HG02943 (cell line): ENCODE measurements at regions not wholly inside any gene's neighbourhood (a gene's known extent, or its start where the extent isn't known, plus 50 kb on each side); places are given as distances from the start of the nearest gene placed in this dataset.
"Not testable (repeated sequence)": the region's sequence is repeated elsewhere in the genome, so short reads cannot be mapped to it uniquely, and the experiment has no call there.

Experiments used
- ATAC-seq: cut with Tn5 transposase; IDR thresholded peaks from one replicate; pipeline ENCODE4 v1.9.1; 2021; ENCODE audit warnings: mild to moderate bottlenecking, low read depth, moderate library complexity; ENCODE audit not compliant: unreplicated experiment

DNA sequence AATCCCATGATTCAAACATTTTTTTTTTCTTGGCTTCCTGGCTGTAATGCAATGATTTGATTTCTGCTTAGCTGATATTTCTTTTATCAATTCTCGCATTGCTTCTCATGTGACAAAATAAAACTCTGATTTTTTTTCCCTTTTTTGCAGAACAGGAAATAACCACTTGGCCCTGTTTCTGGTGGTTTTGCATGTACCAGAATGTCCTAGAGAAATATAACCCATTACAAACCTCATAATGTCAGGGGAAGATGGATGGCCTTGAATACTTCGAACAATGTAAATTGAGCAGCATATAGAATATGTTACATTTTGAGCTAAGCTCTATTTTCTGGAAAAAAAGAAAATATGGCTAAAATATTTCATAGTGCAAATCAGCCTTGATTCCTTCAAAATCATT, 275.6 kb downstream of the RAP2B start:
- no peak for ATAC-seq

DNA sequence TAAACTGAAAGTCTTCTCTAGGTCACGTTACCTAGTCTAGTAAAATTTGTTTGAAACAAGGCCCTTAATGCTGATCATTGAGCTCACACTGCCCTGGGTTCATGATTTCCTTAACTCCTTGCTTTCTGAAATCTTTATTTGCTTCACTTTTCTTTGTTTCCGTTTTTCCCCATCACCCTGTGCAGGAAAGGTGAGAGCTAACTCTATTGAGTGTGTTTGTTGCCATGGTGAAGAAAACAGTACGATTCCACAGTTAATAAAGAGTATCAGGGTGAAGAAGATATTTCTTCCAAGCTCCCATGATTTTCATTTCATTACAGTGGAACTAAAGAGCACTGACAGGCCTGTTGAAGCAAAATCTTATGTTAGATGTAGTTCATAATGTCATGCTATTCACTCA, 276.2 kb downstream of the RAP2B start:
- ATAC-seq = no peak

DNA sequence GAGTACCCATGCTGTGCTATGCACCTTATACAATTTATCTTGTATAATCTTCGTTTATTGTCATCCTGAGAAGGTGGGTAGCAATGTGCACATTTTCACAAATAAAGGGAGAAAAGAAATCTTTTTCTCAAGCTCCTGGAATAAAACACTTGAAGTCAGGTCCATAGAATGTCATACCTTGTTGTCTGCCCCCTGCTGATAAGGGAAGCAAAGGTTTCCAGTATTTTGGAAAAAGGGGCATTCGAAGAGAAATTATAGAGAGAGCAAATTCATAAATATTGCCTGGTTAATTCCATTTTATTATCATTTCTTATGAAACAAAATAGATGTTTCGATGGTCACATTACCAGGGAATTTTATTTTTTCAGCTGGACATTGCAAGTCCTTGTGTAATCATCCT, 277.8 kb downstream of the RAP2B start:
- no peak for ATAC-seq

DNA sequence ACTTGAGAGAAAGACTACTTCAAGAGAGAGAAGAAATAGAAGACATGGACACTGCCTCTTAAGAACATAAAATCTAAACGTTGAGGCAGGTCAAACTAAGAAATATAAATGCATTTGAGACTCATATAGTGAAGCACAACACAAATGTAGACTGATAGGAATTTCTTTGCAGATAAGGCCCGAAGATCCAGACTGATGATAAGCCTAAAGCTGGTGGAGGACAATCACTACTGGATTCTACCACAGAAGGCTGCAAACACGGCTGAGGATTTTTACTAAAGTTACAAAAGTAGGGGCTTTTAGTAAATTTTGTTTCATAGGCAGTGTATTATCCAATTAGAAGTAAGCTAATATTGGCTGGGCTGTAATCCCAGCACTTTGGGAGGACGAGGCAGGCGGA, 278.3 kb downstream of the RAP2B start:
- no peak for ATAC-seq

DNA sequence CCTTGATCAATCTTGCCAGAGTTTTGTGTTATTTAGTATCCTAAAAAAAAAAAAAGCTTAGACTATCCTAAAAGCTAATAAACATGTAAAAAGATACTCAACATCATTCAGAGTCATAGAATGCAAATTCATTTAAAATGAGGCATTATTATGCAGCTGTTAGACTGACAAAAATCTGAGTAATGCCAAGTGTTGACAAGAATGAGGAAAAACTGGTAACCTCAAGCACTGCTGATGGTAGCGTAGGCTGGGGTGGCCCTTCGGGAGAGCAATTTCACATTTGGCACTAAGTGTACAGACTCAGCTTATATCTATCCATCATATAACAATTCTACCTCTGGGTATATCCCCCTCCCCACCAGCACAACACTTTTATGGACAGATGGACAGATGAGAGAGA, 280.4 kb downstream of the RAP2B start:
- no peak for ATAC-seq

DNA sequence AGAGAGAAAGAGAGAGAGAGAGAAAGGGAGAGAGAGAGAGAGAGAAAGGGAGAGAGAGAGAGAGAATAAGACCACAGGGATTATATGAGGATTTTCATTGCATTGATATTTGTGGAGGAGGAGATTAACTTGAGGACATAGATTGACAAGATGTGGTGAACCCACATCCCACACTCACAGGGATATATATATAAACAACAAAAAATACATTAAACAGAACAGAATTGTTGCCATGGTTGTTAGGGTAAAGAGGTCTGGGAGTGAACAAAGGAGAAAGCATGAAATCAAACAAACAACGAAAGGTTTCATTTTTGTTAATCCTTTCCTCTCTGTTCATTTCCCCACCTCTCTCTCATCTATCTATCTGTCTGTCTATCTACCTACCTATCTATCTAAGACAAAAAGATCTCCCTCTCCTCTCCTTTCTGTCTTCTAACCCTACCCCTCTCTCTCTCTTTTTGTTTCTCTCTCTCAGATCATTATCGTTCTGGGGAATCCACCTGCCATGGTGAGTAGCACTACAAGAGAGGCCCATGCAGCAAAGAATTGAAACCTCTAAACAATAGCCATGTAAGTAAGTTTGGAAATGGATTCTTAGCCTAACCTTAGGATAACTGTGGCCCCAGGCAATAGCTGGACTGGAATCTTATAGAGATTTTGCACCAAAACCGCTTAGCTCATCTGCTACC, 280.9 kb downstream of the RAP2B start:
- no peak for ATAC-seq

DNA sequence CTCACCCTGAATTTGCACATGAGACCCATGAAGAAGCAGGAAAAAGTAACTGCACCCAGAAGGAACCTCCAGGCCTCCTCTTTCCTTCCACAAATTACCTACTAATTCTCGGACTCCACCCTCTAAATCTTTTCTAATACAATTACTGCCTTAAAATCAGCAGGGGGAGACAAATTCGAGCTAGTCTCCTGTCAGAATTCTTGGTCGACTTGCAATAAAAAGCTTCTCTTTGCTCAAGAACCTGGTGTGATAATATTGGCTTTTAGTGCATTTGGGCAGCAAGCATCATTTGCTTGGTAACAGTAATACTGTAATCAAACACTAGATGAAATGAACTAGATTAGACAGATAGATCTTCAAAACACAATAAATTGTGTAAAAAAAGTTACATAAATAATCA, 281.9 kb downstream of the RAP2B start:
- no peak for ATAC-seq

DNA sequence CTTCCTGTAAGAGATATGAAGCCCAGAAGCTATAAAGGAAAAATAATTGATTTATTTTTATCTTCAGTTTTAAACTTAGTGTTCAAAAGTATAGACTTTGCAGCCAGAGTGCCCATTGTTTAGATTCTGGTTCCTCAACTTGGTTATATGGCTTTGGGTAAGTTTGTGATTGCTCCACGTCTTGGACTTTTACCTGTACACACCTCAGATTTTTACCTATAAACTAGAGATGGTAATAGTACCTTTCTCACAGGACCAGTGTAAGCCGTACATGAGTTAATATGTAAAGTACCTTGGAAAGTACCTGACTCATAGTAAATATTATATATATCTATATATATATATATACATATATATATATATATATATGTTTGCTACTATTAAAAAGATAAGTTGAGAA, 283.8 kb downstream of the RAP2B start:
- no peak for ATAC-seq

DNA sequence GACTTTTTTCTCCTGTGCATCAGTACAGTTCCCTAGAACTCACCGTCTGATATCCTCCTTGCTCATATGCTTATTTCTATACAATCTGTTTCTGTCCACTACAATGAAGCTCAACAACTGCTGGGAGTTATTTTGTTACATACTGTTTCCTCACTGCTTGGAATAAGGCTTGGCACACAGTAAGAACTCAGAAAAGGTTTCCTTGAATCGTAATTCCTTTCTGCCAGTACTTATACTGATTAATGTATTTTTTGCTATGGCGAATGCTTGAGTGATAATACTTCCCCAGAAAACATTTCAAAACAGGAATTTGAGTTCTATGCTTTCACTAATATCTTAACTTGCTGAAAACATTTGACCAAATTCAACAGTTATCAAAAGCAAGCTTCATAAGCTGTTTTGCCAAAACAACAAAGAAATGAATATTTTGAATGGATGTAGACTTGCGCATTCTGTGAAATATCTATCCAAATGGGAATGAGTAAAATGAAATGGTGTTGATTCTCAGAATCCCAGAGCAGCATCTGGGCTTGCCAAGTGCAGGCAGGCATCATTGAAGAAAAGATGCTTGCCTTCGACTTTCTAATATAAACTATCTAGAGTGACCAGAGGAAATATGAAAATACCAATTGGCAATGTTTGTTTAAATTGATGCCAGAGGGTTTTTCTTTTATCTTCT, 286.3 kb downstream of the RAP2B start:
- no peak for ATAC-seq

DNA sequence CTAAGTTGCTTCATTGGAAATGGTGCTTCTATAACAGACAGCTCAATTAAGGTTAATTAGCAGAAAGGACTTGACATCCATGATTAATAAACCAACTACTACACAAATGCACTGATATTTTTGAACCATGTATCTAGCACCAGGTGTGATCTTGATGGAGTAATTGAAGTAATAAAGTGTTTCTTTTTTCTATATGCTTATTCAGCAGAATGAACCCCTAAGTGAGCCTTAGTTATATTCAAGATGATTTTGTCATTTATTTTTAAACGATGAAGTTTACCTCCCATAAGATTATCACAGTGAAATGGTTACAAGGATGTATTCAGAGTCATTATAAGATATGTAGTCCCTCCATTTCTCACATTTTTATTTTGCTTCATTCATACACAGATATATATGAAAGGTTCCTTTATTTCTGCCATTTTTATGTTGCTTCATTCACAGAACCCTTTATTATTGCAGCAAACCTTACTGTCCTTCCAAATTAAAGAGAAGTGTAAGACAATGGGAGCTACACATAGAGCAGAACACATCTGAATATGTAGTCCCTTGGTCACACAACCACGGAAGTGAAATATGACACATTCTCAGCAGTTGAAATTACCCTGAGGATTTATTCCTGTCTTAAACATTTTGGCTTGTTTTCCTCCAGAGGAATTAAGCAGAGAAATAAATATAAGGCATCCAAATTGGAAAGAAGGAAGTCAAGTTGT, 295.0 kb downstream of the RAP2B start:
- no peak for ATAC-seq

DNA sequence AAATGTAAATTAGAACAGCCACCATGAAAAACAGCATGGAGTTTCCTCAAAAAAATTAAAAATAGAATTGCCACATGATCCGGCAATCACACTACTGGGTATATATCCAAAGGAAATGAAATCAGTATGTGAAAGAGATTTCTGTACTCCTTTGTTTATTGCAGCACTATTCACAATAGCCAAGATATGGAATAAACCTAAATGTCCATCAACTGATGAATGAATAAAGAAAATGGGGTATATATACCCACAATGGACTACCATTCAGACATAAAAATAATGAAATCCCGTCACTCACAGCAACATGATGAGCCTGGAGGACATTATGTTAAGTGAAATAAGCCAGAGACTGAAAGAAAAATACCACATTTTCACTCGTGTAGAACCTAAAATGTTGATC, 296.9 kb downstream of the RAP2B start:
- ATAC-seq = no peak

DNA sequence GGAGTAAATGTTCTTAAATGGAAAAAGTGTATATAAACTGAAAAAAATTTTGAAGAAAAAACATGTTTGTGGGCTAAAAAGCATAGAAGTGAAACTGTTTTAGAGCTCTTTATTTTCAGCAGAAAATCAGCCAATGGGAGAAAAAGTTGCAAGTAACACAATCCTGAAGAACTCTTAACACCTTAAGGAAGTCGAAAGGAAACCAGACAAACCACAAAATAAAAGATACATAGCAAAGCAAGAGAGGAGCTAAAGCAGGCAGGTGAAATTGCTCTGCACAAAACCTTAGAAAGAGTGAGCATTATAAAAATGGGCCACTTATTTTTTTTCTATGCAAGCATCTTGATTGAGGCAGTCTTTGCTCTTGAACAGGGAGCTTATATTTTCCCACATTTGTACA, 300.5 kb downstream of the RAP2B start:
- no peak for ATAC-seq

DNA sequence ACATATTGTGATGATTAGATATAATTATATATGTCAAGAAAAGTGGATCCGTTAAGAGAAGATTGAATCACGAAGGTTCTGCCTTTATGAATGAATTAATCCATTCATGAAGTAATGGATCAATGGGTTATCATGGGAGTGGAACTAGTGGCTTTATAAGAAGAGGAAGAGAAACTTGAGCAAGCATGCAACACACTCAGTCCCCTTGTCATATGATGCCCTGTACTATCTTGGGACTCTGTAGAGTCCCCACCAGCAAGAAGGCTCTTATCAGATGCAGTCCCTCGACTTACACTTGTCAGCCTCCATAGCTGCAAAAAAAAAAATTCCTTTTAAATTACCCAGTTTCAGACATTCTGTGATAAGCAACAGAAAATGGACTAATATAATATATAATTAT, 301.9 kb downstream of the RAP2B start:
- ATAC-seq = no peak

DNA sequence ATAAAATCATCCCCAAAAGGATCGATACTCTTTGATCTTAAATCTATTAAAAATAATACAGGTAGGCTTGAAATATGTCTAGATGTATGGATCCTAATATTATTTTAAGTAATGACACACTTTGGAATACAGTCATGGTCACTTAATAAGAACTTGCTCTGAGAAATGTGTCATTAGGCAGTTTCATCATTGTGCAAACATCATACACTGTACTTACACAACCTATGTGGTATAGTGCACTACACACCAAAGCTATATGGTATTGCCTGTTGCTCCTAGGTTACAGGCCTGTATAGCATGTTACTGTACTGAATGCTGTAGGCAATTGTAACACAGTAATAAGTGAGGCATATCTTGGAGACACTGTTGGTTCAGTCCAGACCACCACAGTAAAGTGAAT, 307.1 kb downstream of the RAP2B start:
- ATAC-seq = no peak

DNA sequence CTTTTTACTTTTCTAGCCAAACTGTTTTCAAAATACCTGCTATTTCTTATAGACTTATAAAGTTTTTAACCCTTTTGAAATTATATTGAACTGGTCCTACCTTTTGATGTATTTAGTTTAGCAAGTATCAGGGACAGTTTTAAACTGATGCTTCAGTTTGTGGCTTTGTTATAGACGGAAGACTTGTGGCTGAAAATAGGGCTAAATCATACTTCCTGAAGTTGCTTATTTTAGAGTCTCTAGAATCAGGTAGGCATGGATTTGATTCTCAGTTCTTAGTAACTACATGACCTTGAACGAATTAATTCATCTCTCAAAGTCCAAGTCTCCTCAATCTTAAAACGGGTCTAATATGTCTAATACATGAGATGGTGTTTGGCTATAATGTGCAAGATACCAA, 322.8 kb downstream of the RAP2B start:
- no peak for ATAC-seq

DNA sequence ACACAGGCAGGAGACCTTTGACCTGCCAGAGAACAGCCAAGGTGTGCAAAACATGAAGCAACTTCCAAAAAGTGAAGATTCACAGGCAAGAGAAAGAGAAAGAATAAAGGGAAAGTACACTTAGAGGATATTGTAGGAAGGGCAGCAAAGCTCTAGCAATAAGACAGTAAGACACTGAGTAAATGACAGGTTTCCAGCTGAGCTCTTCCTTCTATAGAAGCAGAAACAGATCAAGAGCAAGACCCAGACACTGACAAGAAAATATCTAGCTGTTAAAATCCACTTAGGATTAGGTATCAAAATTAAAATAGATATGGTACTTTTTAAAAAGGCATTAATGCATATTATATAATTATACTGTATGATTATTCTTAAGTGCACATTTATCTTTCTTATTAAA, 333.4 kb downstream of the RAP2B start:
- ATAC-seq = no peak

DNA sequence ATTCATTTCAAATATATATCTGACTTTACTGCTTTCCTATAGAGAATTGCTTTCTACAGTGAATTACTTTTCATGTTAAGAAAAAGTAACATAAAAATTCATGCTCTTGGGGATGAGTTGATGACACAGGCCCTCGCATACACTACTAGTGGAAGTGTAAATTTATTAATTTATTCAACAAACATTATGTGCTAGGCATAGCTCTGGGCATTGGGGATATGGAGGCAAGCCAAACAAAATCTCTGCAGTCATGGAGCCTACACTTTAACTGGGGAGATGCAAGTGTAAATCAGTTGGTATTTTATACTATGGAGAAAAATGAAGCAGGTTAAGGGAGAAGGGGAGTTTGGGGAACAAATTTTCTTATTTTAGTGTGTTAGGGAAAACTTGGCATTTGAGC, 340.7 kb downstream of the RAP2B start:
- no peak for ATAC-seq

DNA sequence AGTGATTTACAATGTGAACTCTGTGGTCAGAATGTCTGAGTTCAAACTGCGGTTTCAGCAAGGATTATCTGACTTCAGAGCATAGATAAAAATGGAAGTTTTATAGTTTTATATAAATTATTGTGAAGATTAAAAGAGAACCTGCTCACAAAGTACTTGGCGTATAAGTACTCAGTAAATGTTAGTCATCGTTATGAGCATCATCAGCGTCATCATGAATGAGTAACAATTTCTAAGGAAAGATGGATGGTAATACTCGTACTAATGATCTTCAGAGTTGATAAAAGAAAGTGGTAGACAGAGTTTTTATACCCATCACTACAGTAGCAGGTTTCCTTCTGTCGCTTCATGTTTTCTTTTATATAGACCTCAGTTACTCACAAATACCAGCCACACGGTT, 341.8 kb downstream of the RAP2B start:
- ATAC-seq = no peak

DNA sequence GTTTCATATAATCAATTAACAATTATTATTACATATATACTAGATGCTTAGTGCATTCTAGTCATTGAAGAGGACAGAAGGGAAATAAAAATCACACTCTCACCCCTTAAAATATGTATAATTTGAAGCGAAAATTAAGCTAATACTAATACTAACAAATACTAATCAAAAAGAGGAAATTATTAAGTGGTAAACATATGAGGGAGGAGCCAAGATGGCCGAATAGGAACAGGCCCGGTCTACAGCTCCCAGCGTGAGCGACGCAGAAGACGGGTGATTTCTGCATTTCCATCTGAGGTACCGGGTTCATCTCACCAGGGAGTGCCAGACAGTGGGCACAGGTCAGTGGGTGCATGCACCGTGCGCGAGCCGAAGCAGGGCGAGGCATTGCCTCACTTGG, 344.2 kb downstream of the RAP2B start:
- ATAC-seq = not testable (repeated sequence)

DNA sequence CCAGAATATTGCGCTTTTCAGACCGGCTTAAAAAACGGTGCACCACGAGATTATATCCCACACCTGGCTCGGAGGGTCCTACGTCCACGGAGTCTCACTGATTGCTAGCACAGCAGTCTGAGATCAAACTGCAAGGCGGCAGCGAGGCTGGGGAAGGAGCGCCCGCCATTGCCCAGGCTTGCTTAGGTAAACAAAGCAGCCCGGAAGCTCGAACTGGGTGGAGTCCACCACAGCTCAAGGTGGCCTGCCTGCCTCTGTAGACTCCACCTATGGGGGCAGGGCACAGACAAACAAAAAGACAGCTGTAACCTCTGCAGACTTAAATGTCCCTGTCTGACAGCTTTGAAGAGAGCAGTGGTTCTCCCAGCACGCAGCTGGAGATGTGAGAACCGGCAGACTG, 344.7 kb downstream of the RAP2B start:
- ATAC-seq = not testable (repeated sequence)

DNA sequence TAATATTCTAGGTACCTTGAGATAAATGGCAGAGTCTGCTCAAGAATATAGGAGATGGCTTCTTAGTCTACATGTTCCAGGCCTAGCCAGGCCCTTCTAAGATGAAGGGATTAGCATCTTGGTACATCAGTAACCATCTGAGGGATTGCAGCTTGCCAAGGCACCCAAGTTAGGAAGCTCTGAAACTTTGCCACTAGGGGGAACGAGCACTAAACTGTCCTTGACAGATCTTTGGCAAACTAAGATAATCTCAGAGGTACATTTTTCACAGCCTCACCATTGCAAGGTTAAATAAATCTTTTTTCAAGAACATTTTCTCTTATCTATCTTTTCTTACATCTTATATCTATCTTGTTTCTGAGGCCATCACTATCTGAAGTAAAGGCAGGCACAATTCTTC, 351.2 kb downstream of the RAP2B start:
- ATAC-seq = no peak

DNA sequence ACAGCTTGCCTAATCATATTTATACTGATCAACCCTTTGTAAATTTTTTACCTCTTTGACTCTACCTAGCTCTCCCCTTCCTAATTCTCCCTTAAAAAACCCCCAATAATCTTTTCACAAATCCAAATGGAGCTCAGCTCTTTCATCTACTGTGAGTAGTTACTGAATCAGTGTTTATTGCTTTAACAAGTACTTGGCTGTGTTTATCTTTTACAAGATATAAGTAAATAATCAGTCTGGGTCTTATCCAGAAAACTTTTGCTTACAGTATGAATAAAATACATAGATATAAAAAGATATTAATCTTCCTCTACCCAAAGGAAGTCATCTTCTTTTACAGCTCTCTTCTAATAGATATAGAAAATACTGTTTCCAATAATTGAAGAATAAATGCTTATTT, 366.4 kb downstream of the RAP2B start:
- ATAC-seq = no peak
